ENCODE measurements at regions not wholly inside any gene's neighbourhood (a gene's known extent, or its start where the extent isn't known, plus 50 kb on each side); places are given as distances from the start of the nearest gene placed in this dataset.

GRCh38 chr5:52682492-52682891, 105.2 kb upstream of the ITGA1 start:
- Histone ChIP-seq H4K20me1 (ENCODE audit: control insufficient read depth, insufficient read depth) (no peaks in the 10 kb centered on the region), H2AFZ (ENCODE audit: control insufficient read depth, low read depth, low read length) (no peak overlapping the region), H3K4me1 (ENCODE audit: control insufficient read depth, insufficient read depth, low read length) (no peaks in the 10 kb centered on the region), H3K4me2 (ENCODE audit: control insufficient read depth, insufficient read depth) (no peak overlapping the region), H3K79me2 (ENCODE audit: control insufficient read depth, insufficient read depth, low read length) (no peaks in the 10 kb centered on the region), H3K9me3 (replicated peaks; ENCODE audit: control insufficient read depth, insufficient read depth, low read length) (no peaks in the 10 kb centered on the region), H3K36me3 (ENCODE audit: control insufficient read depth in 2 of 2, insufficient read depth in 2 of 2, low read length in 1 of 2) (no peaks in the 10 kb centered on the region), H3K4me3 (no peak overlapping the region), H3K27me3 (replicated peaks in 1 of 2; ENCODE audit: control insufficient read depth in 2 of 2, insufficient read depth in 2 of 2, low read length in 1 of 2) (no peaks in the 10 kb centered on the region), H3K27ac (ENCODE audit: control insufficient read depth, insufficient read depth) (no peak overlapping the region), H3K9ac (ENCODE audit: control insufficient read depth, insufficient read depth, low read length) (no peak overlapping the region)
- in situ Hi-C loops (cut with MboI) (no loop called here), intact Hi-C loops (cut with micrococcal nuclease; ENCODE audit: unreplicated experiment) (no loop called here)
- SMC1A ChIA-PET (ENCODE audit: uncharacterized antibody, unreplicated experiment): no interaction called here
- no peak for TF ChIP-seq PKNOX1 (IDR thresholded peaks at IDR 0.05)
- no peak for TF ChIP-seq SMAD5 (IDR thresholded peaks at IDR 0.05; ENCODE audit: low read depth)
- TF ChIP-seq ETV6 (conservative IDR thresholded peaks at IDR 0.05 in 1 of 2, IDR thresholded peaks at IDR 0.05 in 1 of 2; ENCODE audit: borderline replicate concordance in 1 of 2, low read depth in 1 of 2): no peak
- no peak for TF ChIP-seq MTA3 (IDR thresholded peaks at IDR 0.05; ENCODE audit: borderline replicate concordance, low read length)
- no peak for TF ChIP-seq GATAD2B (conservative IDR thresholded peaks at IDR 0.05; ENCODE audit: low read depth)
- TF ChIP-seq CHD1 (IDR thresholded peaks at IDR 0.05; ENCODE audit: low read depth, low read length): no peak
- TF ChIP-seq ZSCAN29 (IDR thresholded peaks at IDR 0.05): no peak
- TF ChIP-seq ZNF592 (IDR thresholded peaks at IDR 0.05): no peak
- TF ChIP-seq CBX5 (IDR thresholded peaks at IDR 0.05; ENCODE audit: low read depth): no peak
- no peak for TF ChIP-seq E2F8 (IDR thresholded peaks at IDR 0.05; ENCODE audit: low read depth, partially characterized antibody)
- CTCF ChIA-PET: no interaction called here
- POLR2A ChIA-PET: no interaction called here
- no peak for FAIRE-seq
- DNase-seq (ENCODE audit: low read depth, low spot score): no peak
- no peak for ATAC-seq
- RAD21 ChIA-PET (ENCODE audit: unreplicated experiment): no interaction called here
- BruUV-seq (replicated peaks): no TSS peak
- 48% methylated on average over 7 of the region's 7 CpGs for WGBS (ENCODE audit: insufficient coverage, insufficient replicate concordance, low lambda C conversion rate, missing lambda C conversion rate)
